Psoas muscle (tissue), 7 donors: ENCODE measurements at regions not wholly inside any gene's neighbourhood (a gene's known extent, or its start where the extent isn't known, plus 50 kb on each side); places are given as distances from the start of the nearest gene placed in this dataset.
"Not testable (repeated sequence)": the region's sequence is repeated elsewhere in the genome, so short reads cannot be mapped to it uniquely, and the experiment has no call there.

Source experiments
- ATAC-seq, 4 donors: fragments of 200-7000 bp; cut with Tn5 transposase; one replicate each; pipeline ENCODE4 v1.9.1; 2020; ENCODE audit warnings: moderate library complexity in 3 of 4, mild to moderate bottlenecking in 2 of 4
- DNase-seq, 2 donors: peaks; one replicate each; pipeline ENCODE4 v3.0.0-alpha.2; 2020
- H3K27ac ChIP-seq: fragments of 200-600 bp; one replicate; pipeline ENCODE4 v1.8.0; 2022
- H3K27me3 ChIP-seq, 3 donors: fragments of 200-600 bp in 1 of 3; one replicate each; pipeline versions ENCODE4 v1.6.1 to v1.8.0; 2013 to 2022; ENCODE audit warnings: low read length in 2 of 3, mild to moderate bottlenecking in 2 of 3, moderate library complexity in 1 of 3; ENCODE audit not compliant: insufficient read depth in 3 of 3
- H3K36me3 ChIP-seq, 2 donors: fragments of 200-600 bp in 1 of 2; one replicate each; pipeline versions ENCODE4 v1.6.1 to v1.8.0; 2013 to 2022; ENCODE audit warnings: low read depth in 1 of 2, mild to moderate bottlenecking in 1 of 2, moderate library complexity in 1 of 2; ENCODE audit not compliant: insufficient read depth in 1 of 2
- H3K4me1 ChIP-seq: fragments of 200-600 bp; one replicate; pipeline ENCODE4 v1.8.0; 2022
- H3K4me3 ChIP-seq: fragments of 200-600 bp; one replicate; pipeline ENCODE4 v1.8.0; 2022; ENCODE audit warnings: mild to moderate bottlenecking
- H3K9me3 ChIP-seq: fragments of 200-600 bp; one replicate; pipeline ENCODE4 v1.8.0; 2022
- CTCF ChIP-seq: fragments of 200-600 bp; IDR thresholded peaks from one replicate; pipeline ENCODE4 v1.8.0; 2022; ENCODE audit warnings: antibody characterized with exemption
- WGBS, 3 donors: extraction: QIAGEN DNeasy Blood & Tissue Kit; methylation state at CpG; one replicate each; pipeline versions ENCODE4 v1.1.6 to v1.1.7; 2013; 5-methylcytosine and 5-hydroxymethylcytosine counted together
- intact Hi-C, 2 donors: fragments of 100-400 bp; cut with DNase I; formaldehyde crosslinking; loops; one replicate each; pipeline versions ENCODE4 v1.11.0 to v1.14.2; 2022
- donor health status: healthy with polysubstance abuse.
- donor health status: DM: no; HTN: no; CAD: no; lungs with moderate emphysema.
- donor health status: Bipolar disorder and iron deficiency.
- donor health status: healthy.
- donor health status: DM: yes; HTN: yes; CAD: no.
- donor health status: DM: no; HTN: no; CAD: no.
- donor health status: DM: yes; HTN: yes; CAD: no.

- H3K4me3 ChIP-seq, result no peak overlapping the region
- no peaks in the 10 kb centered on the region for H3K36me3 ChIP-seq
- ATAC-seq (no peak), DNase-seq (no peak)
- no peaks in the 10 kb centered on the region for H3K4me1 ChIP-seq
- peaks cover 0 to 3% (median 0%) of the 10 kb centered on the region in 3 donors for H3K27me3 ChIP-seq
- no peaks in the 10 kb centered on the region for H3K9me3 ChIP-seq
- no peak for TF ChIP-seq CTCF
- intact Hi-C loops, result no loop called here
- H3K27ac ChIP-seq, result no peak overlapping the region
- WGBS, 3 donors, result 88 to 93% (median 91%) methylated on average over 21 of the region's 21 CpGs
Observed at GRCh38 chr3:170653801-170654200, 67.9 kb upstream of the SLC7A14 start.

GRCh38 chr3:170651260-170651845, 65.5 kb upstream of the SLC7A14 start:
- Histone ChIP-seq H3K27ac (no peak overlapping the region), H3K4me1 (no peaks in the 10 kb centered on the region), H3K9me3 (no peaks in the 10 kb centered on the region), H3K36me3 (no peaks in the 10 kb centered on the region), H3K27me3 (peaks cover 0 to 3% (median 0%) of the 10 kb centered on the region in 3 donors), H3K4me3 (no peak overlapping the region)
- TF ChIP-seq CTCF, result no peak
- intact Hi-C loops, result no loop called here
- no peak for DNase-seq
- 72 to 80% (median 72%) methylated on average over 7 of the region's 7 CpGs for WGBS, 3 donors
- ATAC-seq, result no peak

GRCh38 chr3:170650557-170650956, 64.7 kb upstream of the SLC7A14 start:
- H3K27me3 ChIP-seq, DNase-seq, ATAC-seq, intact Hi-C loops, H3K36me3 ChIP-seq, H3K9me3 ChIP-seq, H3K4me1 ChIP-seq, H3K4me3 ChIP-seq, H3K27ac ChIP-seq: not testable (repeated sequence)
- 69 to 75% (median 74%) methylated on average over 5 of the region's 5 CpGs for WGBS, 3 donors

- WGBS, 3 donors, result 54 to 82% (median 72%) methylated on average over 1 of the region's 1 CpG
- TF ChIP-seq CTCF, result no peak
Observed at GRCh38 chr3:170644711-170645110, 58.8 kb upstream of the SLC7A14 start.

GRCh38 chr3:170643831-170644230, 58.0 kb upstream of the SLC7A14 start:
- no peak overlapping the region for H3K27ac ChIP-seq
- DNase-seq (no peak), ATAC-seq (no peak)
- no peak for TF ChIP-seq CTCF
- intact Hi-C loops, result no loop called here
- no peak overlapping the region for H3K4me3 ChIP-seq
- no peaks in the 10 kb centered on the region for H3K9me3 ChIP-seq
- H3K36me3 ChIP-seq, result no peaks in the 10 kb centered on the region
- no peaks in the 10 kb centered on the region for H3K27me3 ChIP-seq
- 37 to 46% (median 39%) methylated on average over 3 of the region's 3 CpGs for WGBS, 3 donors
- H3K4me1 ChIP-seq, result no peaks in the 10 kb centered on the region

More at GRCh38 chr3:170644711-170645110, 58.8 kb upstream of the SLC7A14 start:
- no peaks in the 10 kb centered on the region for H3K27me3 ChIP-seq
- H3K4me3 ChIP-seq, result no peak overlapping the region
- DNase-seq (no peak), ATAC-seq (no peak)
- H3K27ac ChIP-seq, result no peak overlapping the region
- no peaks in the 10 kb centered on the region for H3K4me1 ChIP-seq
- intact Hi-C loops, result no loop called here
- no peaks in the 10 kb centered on the region for H3K9me3 ChIP-seq
- H3K36me3 ChIP-seq, result no peaks in the 10 kb centered on the region
